ENCODE measurements at regions not wholly inside any gene's neighbourhood (a gene's known extent, or its start where the extent isn't known, plus 50 kb on each side); places are given as distances from the start of the nearest gene placed in this dataset.

DNA sequence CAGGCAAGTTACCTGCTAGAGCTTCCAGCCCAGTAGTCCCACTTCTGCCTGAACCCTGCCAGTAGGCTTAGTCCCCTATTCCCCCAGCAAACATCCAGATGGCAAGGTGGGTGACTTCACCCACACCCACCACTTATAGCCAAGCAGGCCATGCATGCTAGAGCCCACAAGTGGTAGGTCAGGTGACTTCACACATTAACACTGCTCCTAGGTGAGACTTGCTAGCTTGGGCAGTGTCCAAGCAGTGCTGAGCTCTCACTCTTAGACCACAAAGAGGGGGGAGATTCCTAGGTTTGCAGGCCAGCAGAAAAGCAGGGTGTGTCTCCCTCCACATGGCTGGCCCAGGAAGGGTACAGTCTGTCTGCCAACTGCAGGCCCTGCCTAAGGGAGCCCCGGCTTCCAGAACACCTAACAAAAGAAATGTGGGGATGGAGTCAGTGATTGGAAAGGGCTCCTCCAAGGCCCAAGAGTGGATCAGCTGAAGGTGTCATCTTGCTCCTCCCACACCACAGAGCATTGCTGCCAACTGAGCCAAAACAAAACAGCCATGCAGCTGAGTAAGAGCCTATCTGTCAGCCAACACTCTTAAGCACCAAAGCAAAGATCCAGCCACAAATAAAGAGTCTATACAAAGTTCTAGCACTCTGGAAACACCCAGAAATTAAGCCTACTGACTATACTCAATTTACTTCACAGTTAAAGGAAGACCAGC is 158.1 kb upstream of the USP38 start:
- intact Hi-C loops (cut with DNase I; ENCODE audit: low total_unique reads), result loop anchor here (5.0 kb wide), 1 partner anchor 144 kb away; no protein-coding TSS in a partner anchor
- Histone ChIP-seq H3K9me3 (no peaks in the 10 kb centered on the region), H3K27ac (no peak overlapping the region), H3K27me3 (no peaks in the 10 kb centered on the region), H3K36me3 (no peaks in the 10 kb centered on the region), H3K4me3 (no peak overlapping the region), H3K4me1 (no peaks in the 10 kb centered on the region)
- TF ChIP-seq POLR2A (IDR thresholded peaks at IDR 0.05), result no peak
- TF ChIP-seq, protein P1, sequence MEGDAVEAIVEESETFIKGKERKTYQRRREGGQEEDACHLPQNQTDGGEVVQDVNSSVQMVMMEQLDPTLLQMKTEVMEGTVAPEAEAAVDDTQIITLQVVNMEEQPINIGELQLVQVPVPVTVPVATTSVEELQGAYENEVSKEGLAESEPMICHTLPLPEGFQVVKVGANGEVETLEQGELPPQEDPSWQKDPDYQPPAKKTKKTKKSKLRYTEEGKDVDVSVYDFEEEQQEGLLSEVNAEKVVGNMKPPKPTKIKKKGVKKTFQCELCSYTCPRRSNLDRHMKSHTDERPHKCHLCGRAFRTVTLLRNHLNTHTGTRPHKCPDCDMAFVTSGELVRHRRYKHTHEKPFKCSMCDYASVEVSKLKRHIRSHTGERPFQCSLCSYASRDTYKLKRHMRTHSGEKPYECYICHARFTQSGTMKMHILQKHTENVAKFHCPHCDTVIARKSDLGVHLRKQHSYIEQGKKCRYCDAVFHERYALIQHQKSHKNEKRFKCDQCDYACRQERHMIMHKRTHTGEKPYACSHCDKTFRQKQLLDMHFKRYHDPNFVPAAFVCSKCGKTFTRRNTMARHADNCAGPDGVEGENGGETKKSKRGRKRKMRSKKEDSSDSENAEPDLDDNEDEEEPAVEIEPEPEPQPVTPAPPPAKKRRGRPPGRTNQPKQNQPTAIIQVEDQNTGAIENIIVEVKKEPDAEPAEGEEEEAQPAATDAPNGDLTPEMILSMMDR (IDR thresholded peaks at IDR 0.05 in 4 of 5, conservative IDR thresholded peaks at IDR 0.05 in 1 of 5), result no peak
- in situ Hi-C loops (cut with MboI; ENCODE audit: low sequenced_read_pairs in 4 of 4), result no loop called here
- DNase-seq (no peak), ATAC-seq (no peak)

DNA sequence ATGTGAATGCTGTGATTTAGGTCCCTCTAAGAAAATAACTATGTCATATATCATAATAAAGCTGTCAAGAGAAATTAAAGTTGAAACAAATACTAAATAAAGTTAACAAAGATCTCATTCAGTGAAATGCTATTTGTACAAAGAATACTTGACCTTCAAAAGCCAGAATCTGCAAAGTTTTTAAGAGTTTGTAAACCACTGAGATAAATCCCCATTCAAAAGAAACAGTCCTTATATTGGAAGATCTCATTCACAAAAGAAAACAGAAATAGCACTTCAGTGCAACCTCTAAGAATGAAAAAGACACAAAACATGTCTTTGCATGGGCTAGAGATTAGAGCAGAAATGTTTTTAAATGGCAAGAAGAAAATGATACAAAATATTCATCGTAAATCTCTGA is 149.1 kb upstream of the USP38 start:
- Histone ChIP-seq H3K4me3 (no peak overlapping the region), H3K36me3 (no peaks in the 10 kb centered on the region), H3K9me3 (no peaks in the 10 kb centered on the region), H3K27me3 (no peaks in the 10 kb centered on the region), H3K27ac (no peak overlapping the region), H3K4me1 (no peaks in the 10 kb centered on the region)
- in situ Hi-C loops (cut with MboI; ENCODE audit: low sequenced_read_pairs in 4 of 4), result no loop called here
- DNase-seq (no peak), ATAC-seq (no peak)
- no peak for TF ChIP-seq POLR2A (IDR thresholded peaks at IDR 0.05)
- TF ChIP-seq, protein P1 (IDR thresholded peaks at IDR 0.05 in 4 of 5, conservative IDR thresholded peaks at IDR 0.05 in 1 of 5), result no peak
- intact Hi-C loops (cut with DNase I; ENCODE audit: low total_unique reads), result no loop called here

DNA sequence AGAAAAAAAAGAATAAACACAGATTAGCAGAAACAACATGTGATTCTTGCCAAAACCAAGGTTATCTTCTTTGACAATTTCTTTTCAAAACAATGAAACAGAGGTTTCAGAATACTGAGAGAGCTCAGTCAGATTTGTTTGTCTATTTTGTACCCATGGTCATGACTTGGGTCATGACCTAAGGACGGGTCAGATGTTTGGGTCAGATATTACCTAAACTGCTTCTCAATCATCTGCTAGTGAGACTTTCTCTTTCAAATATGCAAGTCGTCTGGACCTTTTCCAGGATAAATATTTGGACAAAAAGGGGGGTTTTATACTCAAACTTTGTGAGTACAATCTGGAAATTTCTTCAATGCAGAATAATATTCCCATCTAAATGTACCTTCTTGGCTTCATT is 148.3 kb upstream of the USP38 start:
- TF ChIP-seq, protein P1 (IDR thresholded peaks at IDR 0.05 in 4 of 5, conservative IDR thresholded peaks at IDR 0.05 in 1 of 5), result no peak
- no peak for TF ChIP-seq POLR2A (IDR thresholded peaks at IDR 0.05)
- intact Hi-C loops (cut with DNase I; ENCODE audit: low total_unique reads), result no loop called here
- Histone ChIP-seq H3K4me1 (no peaks in the 10 kb centered on the region), H3K27me3 (no peaks in the 10 kb centered on the region), H3K9me3 (no peaks in the 10 kb centered on the region), H3K4me3 (no peak overlapping the region), H3K27ac (no peak overlapping the region), H3K36me3 (no peaks in the 10 kb centered on the region)
- no peak for ATAC-seq
- in situ Hi-C loops (cut with MboI; ENCODE audit: low sequenced_read_pairs in 4 of 4), result no loop called here
- DNase-seq, result no peak

DNA sequence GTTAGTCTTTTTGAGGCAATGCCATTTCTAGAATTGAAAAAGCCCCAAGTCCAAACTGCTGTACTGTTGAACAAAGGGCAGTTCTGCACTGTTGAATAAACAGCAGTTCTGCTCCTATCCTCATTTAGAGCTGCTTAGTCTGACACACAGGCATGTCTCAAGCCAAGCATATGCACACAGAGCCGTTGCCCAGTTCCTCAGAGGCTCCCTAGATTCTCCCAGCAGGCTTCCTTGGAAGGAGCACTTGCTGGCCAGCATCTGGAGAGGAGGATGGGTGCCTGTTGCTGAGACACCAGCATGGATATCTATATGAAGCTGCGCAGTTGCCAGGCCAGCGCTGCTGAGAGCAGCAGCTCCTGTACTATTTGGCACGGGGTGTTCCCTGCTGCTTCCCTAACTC is 138.3 kb upstream of the USP38 start:
- no peaks in the 10 kb centered on the region for H3K4me1 ChIP-seq
- DNase-seq, result no peak
- in situ Hi-C loops (cut with MboI; ENCODE audit: low sequenced_read_pairs in 4 of 4), result no loop called here
- H3K27me3 ChIP-seq, result no peaks in the 10 kb centered on the region
- H3K4me3 ChIP-seq, result no peak overlapping the region
- intact Hi-C loops (cut with DNase I; ENCODE audit: low total_unique reads), result no loop called here
- H3K36me3 ChIP-seq, result no peaks in the 10 kb centered on the region
- no peaks in the 10 kb centered on the region for H3K9me3 ChIP-seq
- no peak overlapping the region for H3K27ac ChIP-seq
- TF ChIP-seq, protein P1 (IDR thresholded peaks at IDR 0.05 in 4 of 5, conservative IDR thresholded peaks at IDR 0.05 in 1 of 5), result no peak
- no peak for TF ChIP-seq POLR2A (IDR thresholded peaks at IDR 0.05)
- ATAC-seq, result no peak

DNA sequence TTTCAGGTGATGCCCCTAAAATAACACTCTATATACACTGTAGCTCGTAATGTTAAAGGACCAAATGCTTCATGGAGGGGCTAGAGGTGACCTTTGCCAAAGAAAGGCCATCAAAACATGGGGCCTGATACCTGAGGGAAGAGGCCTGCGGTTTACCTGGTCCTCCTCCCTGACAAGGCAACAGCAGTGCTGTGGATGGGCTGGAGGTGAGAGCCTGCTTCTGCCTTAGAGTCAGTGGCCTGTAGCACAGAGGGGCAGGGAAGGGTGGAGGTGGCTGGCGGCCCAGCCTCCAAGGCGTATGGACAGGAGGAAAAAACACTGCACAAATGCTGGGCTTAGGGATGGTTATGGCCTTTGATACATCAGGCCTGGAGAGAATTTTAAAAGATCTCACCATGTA is 137.8 kb upstream of the USP38 start:
- in situ Hi-C loops (cut with MboI; ENCODE audit: low sequenced_read_pairs in 4 of 4) (no loop called here), intact Hi-C loops (cut with DNase I; ENCODE audit: low total_unique reads) (no loop called here)
- no peak overlapping the region for H3K4me3 ChIP-seq
- no peaks in the 10 kb centered on the region for H3K36me3 ChIP-seq
- no peaks in the 10 kb centered on the region for H3K27me3 ChIP-seq
- ATAC-seq (no peak), DNase-seq (no peak)
- TF ChIP-seq, protein P1 (IDR thresholded peaks at IDR 0.05 in 4 of 5, conservative IDR thresholded peaks at IDR 0.05 in 1 of 5), result no peak
- TF ChIP-seq POLR2A (IDR thresholded peaks at IDR 0.05), result no peak
- no peaks in the 10 kb centered on the region for H3K4me1 ChIP-seq
- H3K27ac ChIP-seq, result no peak overlapping the region
- H3K9me3 ChIP-seq, result no peaks in the 10 kb centered on the region

All from gastrocnemius medialis (tissue), 4 donors.